ENCODE measurements at regions not wholly inside any gene's neighbourhood (a gene's known extent, or its start where the extent isn't known, plus 50 kb on each side); places are given as distances from the start of the nearest gene placed in this dataset.

GRCh38 chr4:84381759-84382158, 117.3 kb downstream of the NKX6-1 start:
- Mint-ChIP-seq H3K27me3 (ENCODE audit: unreplicated experiment) (peaks cover 4% of the 10 kb centered on the region), H3K27ac (ENCODE audit: unreplicated experiment) (no peak overlapping the region), H3K9me3 (ENCODE audit: unreplicated experiment) (no peaks in the 10 kb centered on the region), H3K36me3 (ENCODE audit: unreplicated experiment) (no peaks in the 10 kb centered on the region), H3K4me1 (ENCODE audit: unreplicated experiment) (no peaks in the 10 kb centered on the region), H3K4me3 (ENCODE audit: unreplicated experiment) (no peak overlapping the region)
- DNase-seq (ENCODE audit: extremely low spot score, unreplicated experiment) = no peak
- no peak for TF ChIP-seq CTCF (IDR thresholded peaks at IDR 0.05)

- H3K9me3 Mint-ChIP-seq (ENCODE audit: unreplicated experiment) = no peaks in the 10 kb centered on the region
- H3K27me3 Mint-ChIP-seq (ENCODE audit: unreplicated experiment) = peaks cover 2% of the 10 kb centered on the region
- no peaks in the 10 kb centered on the region for H3K4me1 Mint-ChIP-seq (ENCODE audit: unreplicated experiment)
- no peak overlapping the region for H3K4me3 Mint-ChIP-seq (ENCODE audit: unreplicated experiment)
- no peak overlapping the region for H3K27ac Mint-ChIP-seq (ENCODE audit: unreplicated experiment)
- DNase-seq (ENCODE audit: extremely low spot score, unreplicated experiment) = no peak
- TF ChIP-seq CTCF (IDR thresholded peaks at IDR 0.05) = no peak
- H3K36me3 Mint-ChIP-seq (ENCODE audit: unreplicated experiment) = no peaks in the 10 kb centered on the region
Observed at GRCh38 chr4:84379917-84380641, 119.0 kb downstream of the NKX6-1 start.

- H3K36me3 Mint-ChIP-seq (ENCODE audit: unreplicated experiment) = no peaks in the 10 kb centered on the region
- H3K27ac Mint-ChIP-seq (ENCODE audit: unreplicated experiment) = no peak overlapping the region
- peaks cover 2% of the 10 kb centered on the region for H3K27me3 Mint-ChIP-seq (ENCODE audit: unreplicated experiment)
- no peaks in the 10 kb centered on the region for H3K9me3 Mint-ChIP-seq (ENCODE audit: unreplicated experiment)
- DNase-seq (ENCODE audit: extremely low spot score, unreplicated experiment) = no peak
- no peaks in the 10 kb centered on the region for H3K4me1 Mint-ChIP-seq (ENCODE audit: unreplicated experiment)
- H3K4me3 Mint-ChIP-seq (ENCODE audit: unreplicated experiment) = no peak overlapping the region
- no peak for TF ChIP-seq CTCF (IDR thresholded peaks at IDR 0.05)
Observed at GRCh38 chr4:84378983-84379382, 120.1 kb downstream of the NKX6-1 start.

GRCh38 chr4:84378356-84378755, 120.7 kb downstream of the NKX6-1 start:
- no peaks in the 10 kb centered on the region for H3K9me3 Mint-ChIP-seq (ENCODE audit: unreplicated experiment)
- no peaks in the 10 kb centered on the region for H3K27me3 Mint-ChIP-seq (ENCODE audit: unreplicated experiment)
- H3K4me1 Mint-ChIP-seq (ENCODE audit: unreplicated experiment) = no peaks in the 10 kb centered on the region
- no peak overlapping the region for H3K4me3 Mint-ChIP-seq (ENCODE audit: unreplicated experiment)
- no peak for TF ChIP-seq CTCF (IDR thresholded peaks at IDR 0.05)
- no peaks in the 10 kb centered on the region for H3K36me3 Mint-ChIP-seq (ENCODE audit: unreplicated experiment)
- no peak for DNase-seq (ENCODE audit: extremely low spot score, unreplicated experiment)
- no peak overlapping the region for H3K27ac Mint-ChIP-seq (ENCODE audit: unreplicated experiment)

GRCh38 chr4:84366907-84367306, 132.2 kb downstream of the NKX6-1 start:
- Mint-ChIP-seq H3K27me3 (ENCODE audit: unreplicated experiment) (peaks cover 2% of the 10 kb centered on the region), H3K36me3 (ENCODE audit: unreplicated experiment) (no peaks in the 10 kb centered on the region), H3K4me1 (ENCODE audit: unreplicated experiment) (no peaks in the 10 kb centered on the region), H3K4me3 (ENCODE audit: unreplicated experiment) (no peak overlapping the region), H3K27ac (ENCODE audit: unreplicated experiment) (no peak overlapping the region), H3K9me3 (ENCODE audit: unreplicated experiment) (no peaks in the 10 kb centered on the region)
- TF ChIP-seq CTCF (IDR thresholded peaks at IDR 0.05) = no peak
- DNase-seq (ENCODE audit: extremely low spot score, unreplicated experiment) = no peak
